NB4 (cell line): ENCODE measurements at regions not wholly inside any gene's neighbourhood (a gene's known extent, or its start where the extent isn't known, plus 50 kb on each side); places are given as distances from the start of the nearest gene placed in this dataset.

Experiments
- DNase-seq: peaks from one replicate; pipeline ENCODE4 v3.0.0; 2010; ENCODE audit warnings: low read depth
- H3K4me3 ChIP-seq: one replicate; pipeline ENCODE4 v1.5.1; 2011; ENCODE audit warnings: mild to moderate bottlenecking, low read depth, low read length, moderate library complexity
- MYC ChIP-seq: IDR thresholded peaks from 2 replicates; pipeline ENCODE4 v1.6.1; 2011; ENCODE audit warnings: low read depth, low read length
- POLR2A ChIP-seq: IDR thresholded peaks from 2 replicates; pipeline ENCODE4 v1.6.1; 2011; ENCODE audit warnings: mild to moderate bottlenecking; ENCODE audit not compliant: insufficient read length; ENCODE audit errors: extremely low read depth
- TF ChIP-seq, protein P1 (sequence below): IDR thresholded peaks from one replicate; pipeline ENCODE4 v1.5.1; 2012; ENCODE audit warnings: low read depth, low read length
- TF ChIP-seq, protein P2 (sequence below): IDR thresholded peaks from 2 replicates; pipeline ENCODE4 v1.6.1; 2011; ENCODE audit warnings: low read depth, low read length

DNA sequence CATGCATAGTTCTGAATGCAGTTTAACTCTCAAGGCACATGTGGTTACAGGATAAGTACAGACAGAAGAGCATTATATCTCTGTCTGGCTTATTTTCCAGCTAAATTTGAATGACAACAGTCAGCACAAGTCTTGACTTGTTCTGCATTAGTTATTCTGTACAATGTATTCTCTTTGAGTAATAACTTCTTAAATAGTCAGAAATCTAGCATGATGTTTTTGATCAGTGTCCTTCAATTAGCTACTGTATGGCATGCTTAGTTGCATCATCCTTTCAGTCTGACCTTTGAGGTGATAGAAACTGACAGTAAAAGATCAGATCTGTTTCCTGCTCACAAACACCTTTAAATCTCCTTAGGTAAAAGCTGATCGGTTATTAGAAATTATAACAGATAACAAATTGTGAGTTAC, 118.1 kb downstream of the ARL4A start:
- peak overlapping the region; percentile 30 for H3K4me3 ChIP-seq
- TF ChIP-seq MYC (no peak), POLR2A (no peak)
- TF ChIP-seq, protein P1, sequence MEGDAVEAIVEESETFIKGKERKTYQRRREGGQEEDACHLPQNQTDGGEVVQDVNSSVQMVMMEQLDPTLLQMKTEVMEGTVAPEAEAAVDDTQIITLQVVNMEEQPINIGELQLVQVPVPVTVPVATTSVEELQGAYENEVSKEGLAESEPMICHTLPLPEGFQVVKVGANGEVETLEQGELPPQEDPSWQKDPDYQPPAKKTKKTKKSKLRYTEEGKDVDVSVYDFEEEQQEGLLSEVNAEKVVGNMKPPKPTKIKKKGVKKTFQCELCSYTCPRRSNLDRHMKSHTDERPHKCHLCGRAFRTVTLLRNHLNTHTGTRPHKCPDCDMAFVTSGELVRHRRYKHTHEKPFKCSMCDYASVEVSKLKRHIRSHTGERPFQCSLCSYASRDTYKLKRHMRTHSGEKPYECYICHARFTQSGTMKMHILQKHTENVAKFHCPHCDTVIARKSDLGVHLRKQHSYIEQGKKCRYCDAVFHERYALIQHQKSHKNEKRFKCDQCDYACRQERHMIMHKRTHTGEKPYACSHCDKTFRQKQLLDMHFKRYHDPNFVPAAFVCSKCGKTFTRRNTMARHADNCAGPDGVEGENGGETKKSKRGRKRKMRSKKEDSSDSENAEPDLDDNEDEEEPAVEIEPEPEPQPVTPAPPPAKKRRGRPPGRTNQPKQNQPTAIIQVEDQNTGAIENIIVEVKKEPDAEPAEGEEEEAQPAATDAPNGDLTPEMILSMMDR, result no peak
- TF ChIP-seq, protein P2, sequence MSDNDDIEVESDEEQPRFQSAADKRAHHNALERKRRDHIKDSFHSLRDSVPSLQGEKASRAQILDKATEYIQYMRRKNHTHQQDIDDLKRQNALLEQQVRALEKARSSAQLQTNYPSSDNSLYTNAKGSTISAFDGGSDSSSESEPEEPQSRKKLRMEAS, result no peak
- DNase-seq, result no peak

DNA sequence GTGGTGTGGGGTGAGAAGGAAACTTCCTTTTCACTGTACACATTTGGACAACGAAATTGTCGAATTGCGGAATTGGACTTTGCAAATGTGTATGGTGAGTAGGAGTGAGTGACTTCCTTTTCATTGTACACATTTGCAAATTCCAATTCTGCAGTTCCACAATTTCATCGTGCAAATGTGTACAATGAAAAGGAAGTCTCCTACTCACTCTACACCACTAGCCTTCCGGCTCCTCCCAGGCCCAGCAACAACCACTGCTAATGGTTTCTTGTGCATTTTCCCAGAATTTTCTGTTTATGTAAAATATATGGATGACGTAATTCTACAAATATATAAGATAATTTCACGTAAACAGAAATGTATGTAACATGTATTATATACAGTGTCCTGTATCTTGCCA, 118.5 kb downstream of the ARL4A start:
- DNase-seq, result peak; percentile 94
- H3K4me3 ChIP-seq, result peak overlapping the region; percentile 30
- TF ChIP-seq, protein P2, result 0 out of 2 replicates have a peak, but pooled peaks have one; percentile 18
- TF ChIP-seq MYC, result no peak

DNA sequence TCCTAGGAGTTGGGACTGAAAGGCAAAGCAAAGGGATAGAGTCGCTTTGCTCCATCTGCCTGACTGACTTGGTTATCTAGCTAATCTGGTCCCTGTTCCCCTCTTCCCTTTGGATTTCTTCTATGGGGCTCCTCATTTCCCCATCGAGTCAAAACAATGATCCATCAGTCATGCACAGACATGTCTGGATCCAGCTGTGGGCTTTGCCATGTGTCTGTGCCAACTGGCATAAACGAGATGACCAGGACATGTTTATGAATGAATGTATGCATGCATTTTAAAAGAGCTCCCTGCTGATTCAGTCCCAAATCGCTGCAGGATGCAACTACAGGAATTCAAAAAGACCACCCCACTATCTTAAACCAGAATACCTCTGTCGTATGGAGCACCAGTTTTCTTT, 122.0 kb downstream of the ARL4A start:
- TF ChIP-seq POLR2A (no peak), MYC (no peak)
- TF ChIP-seq, protein P1, result no peak
- TF ChIP-seq, protein P2, result no peak
- no peak for DNase-seq
- H3K4me3 ChIP-seq, result no peak overlapping the region

DNA sequence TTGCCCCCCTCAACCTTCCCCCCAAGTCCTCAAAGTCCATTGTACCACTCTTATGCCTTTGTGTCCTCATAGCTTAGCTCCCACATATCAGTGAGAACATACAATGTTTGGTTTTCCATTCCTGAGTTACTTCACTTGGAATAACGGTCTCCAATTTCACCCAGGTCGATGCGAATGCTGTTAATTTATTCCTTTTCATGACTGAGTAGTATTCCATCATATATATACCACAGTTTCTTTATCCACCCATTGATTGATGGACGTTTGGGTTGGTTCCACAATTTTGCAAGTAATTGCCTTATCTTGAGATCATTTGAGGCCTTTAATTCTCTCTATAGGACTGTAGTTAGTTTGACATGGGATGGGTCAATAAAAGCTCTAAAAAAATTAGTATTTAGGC, 124.7 kb downstream of the ARL4A start:
- no peak overlapping the region for H3K4me3 ChIP-seq
- TF ChIP-seq POLR2A (no peak), MYC (no peak)
- TF ChIP-seq, protein P2, result no peak
- TF ChIP-seq, protein P1, result no peak
- no peak for DNase-seq

DNA sequence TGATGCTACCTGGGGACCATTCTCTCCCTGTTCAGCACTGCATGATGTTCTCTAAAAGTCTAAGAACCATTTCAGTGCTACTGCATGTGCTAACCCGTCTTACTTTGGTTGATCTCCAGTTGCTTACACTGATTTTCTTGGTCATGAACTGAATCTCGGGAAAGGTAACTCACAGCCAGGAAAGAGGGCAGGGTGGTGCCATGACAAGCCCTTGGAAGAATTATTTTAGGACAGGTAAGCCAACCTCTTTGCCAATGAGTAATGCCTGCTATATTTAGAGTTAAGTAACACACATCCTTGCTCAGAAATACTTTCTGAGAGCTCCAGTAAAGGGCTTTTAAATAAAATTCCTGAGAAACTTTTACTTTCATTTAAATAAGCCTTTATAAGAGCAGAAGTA, 126.7 kb downstream of the ARL4A start:
- no peak for TF ChIP-seq MYC
- no peak for TF ChIP-seq POLR2A
- TF ChIP-seq, protein P1, result no peak
- DNase-seq, result no peak
- no peak overlapping the region for H3K4me3 ChIP-seq

DNA sequence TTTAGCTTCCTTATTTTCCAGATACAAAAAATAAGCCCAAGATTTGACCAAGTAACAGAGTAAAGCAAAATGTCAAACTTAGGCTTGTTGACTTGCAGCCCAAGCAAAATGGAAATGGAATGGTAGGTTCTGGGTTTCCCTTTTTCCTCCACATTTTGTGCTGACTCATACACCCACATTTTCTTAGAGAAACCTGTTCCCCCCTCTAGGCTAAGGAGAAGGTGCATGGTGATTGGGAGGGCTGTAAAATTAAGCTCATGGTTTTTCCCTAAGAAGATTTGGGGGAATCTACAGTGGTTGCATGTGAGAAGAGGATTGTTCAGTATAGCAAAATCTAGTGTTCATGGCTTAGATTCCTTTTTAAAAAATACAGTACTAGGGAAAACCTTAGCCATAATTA, 127.4 kb downstream of the ARL4A start:
- H3K4me3 ChIP-seq, result no peak overlapping the region
- TF ChIP-seq, protein P1, result no peak
- TF ChIP-seq, protein P2, result no peak
- TF ChIP-seq MYC (no peak), POLR2A (no peak)
- DNase-seq, result peak; percentile 37
